Head of caudate nucleus (tissue), 42 donors: ENCODE measurements at regions not wholly inside any gene's neighbourhood (a gene's known extent, or its start where the extent isn't known, plus 50 kb on each side); places are given as distances from the start of the nearest gene placed in this dataset.

Experiments used
- DNase-seq, 42 donors: peaks; one replicate each; pipeline versions ENCODE4 v3.0.0 to v3.0.0-alpha.2; 2020 to 2021; ENCODE audit warnings: mixed read lengths in 7 of 42
- intact Hi-C: fragments of 100-400 bp; cut with DNase I; formaldehyde crosslinking; loops from one replicate; pipeline ENCODE4 v1.15.0; 2022

DNA sequence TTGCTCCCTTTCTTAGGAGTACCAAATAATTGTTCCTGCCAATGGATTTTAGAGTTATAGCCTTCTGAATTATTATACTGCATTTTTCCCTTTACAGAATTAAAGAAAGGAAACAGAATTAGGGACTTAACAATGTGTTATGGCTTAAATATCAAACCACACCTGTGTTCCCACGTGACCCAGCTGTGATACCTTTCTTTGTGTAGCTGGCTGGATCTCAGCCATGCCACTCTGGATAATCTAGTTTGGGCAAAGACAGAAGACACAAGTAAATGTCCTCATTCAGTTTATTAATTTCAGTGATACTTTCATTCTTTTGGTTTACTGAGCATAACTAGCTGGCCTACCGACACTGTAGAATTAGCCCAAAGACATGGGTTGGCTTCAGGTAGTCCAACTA, 417.2 kb upstream of the ADAMTS16 start:
- no peak for DNase-seq
- intact Hi-C loops = no loop called here

- DNase-seq = no peak
- intact Hi-C loops = no loop called here
These were observed 414.5 kb upstream of the ADAMTS16 start for GRCh38 chr5:4725594-4725993.

- intact Hi-C loops = no loop called here
- no peak for DNase-seq
These were observed 409.9 kb upstream of the ADAMTS16 start for GRCh38 chr5:4730279-4730678.

GRCh38 chr5:4734348-4734747, 405.8 kb upstream of the ADAMTS16 start:
- DNase-seq = no peak
- intact Hi-C loops = no loop called here

DNA sequence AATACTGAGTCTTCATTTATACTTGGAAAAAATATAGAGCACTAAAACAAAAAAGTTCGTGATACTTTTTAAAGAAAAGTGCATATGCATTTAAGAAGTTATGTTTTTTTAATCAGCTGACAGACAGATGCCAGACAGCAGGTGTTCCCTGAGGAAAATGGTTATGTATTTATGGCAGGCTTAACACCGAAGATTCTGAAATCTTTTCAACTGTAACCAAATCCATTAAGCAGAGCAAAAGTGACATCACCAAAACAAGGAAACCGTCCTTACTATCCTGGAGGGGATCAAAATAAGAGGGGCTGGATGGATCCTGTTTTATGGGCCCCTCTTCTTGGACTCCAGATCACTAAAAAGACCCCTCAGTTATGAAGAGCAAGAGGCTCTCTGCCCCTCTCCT, 404.9 kb upstream of the ADAMTS16 start:
- no peak for DNase-seq
- intact Hi-C loops = no loop called here

- intact Hi-C loops = no loop called here
- DNase-seq = no peak
These were observed 402.3 kb upstream of the ADAMTS16 start for GRCh38 chr5:4737868-4738267.

GRCh38 chr5:4738298-4738697, 401.8 kb upstream of the ADAMTS16 start:
- no peak for DNase-seq
- intact Hi-C loops = no loop called here

DNA sequence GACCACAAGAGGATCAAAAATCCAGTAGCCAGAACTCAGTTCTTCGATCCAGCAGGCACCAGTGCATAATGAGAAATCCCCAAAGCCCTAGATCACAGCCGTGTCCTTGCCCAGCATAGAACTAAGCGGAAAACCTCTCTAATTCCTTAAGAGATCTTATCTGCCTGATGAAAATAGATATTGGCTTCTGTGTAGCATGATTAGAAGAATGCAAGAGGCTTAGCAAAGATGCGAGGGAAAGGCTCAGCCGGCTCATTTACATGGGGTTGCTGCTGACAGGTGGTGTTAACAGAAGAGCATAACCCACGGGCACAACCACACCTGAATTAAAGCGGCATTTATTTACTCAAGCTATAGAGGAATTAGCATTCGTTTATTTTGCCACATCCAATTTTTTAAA, 400.0 kb upstream of the ADAMTS16 start:
- intact Hi-C loops = no loop called here
- no peak for DNase-seq

DNA sequence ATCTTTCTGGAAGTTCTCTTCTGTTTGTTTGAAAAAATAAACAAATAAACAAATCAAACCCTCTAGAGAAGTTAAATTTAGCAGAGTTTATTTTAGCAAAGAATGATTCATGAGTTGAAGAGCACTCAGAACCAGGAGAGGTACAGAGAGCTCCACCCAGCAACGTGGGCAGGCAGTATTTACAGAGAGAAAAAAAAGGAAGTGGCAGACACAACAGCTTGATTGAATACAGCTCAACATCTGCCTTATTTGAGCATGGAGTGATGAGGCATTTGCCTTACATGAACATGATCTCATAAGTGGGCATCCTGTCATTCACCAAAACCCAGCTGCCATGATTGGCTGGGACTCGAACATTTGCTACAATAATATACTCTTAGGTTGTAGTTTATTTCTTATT, 381.6 kb upstream of the ADAMTS16 start:
- DNase-seq = no peak

DNA sequence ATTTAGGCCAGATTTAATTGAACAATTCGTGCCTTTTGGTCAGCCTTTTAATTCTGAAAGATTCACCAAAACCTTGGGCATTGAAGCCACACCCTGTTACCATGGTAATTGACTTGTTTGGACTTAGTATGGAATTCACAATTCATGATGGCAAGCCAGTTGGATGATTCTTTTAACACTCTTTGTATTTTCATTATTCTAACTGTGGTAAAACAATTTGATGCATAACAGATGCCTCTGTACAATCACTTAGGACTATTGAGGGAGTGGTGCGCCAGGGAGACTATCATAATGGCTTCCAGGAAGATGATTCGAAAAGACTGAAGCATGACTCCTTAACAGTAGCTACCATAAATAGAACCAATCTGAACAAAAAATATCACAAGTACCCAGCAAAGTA, 381.1 kb upstream of the ADAMTS16 start:
- intact Hi-C loops = no loop called here
- DNase-seq = no peak

More for the DNA sequence above, 381.6 kb upstream of the ADAMTS16 start:
- intact Hi-C loops = no loop called here

DNA sequence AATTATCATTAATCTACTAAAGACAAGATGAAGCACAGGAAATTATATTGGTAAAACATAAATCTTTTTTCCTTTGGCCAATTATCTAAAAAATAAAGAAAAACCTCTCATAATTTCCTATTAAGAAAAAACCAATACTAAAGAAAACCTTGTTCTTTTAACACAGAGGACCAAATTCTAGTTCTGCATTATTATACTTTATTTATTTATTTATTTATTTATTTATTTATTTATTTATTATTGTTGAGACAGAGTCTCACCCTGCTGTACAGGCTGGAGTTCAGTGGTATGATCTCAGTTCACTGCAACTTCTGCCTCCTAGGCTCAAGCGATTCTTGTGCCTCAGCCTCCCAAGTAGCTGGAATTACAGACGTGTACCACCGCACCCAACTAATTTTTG, 377.8 kb upstream of the ADAMTS16 start:
- intact Hi-C loops = no loop called here
- DNase-seq = no peak

- intact Hi-C loops = no loop called here
- no peak for DNase-seq
These were observed 374.7 kb upstream of the ADAMTS16 start for GRCh38 chr5:4765411-4765810.

- intact Hi-C loops = no loop called here
- DNase-seq = no peak
These were observed 374.0 kb upstream of the ADAMTS16 start for GRCh38 chr5:4766101-4766500.

DNA sequence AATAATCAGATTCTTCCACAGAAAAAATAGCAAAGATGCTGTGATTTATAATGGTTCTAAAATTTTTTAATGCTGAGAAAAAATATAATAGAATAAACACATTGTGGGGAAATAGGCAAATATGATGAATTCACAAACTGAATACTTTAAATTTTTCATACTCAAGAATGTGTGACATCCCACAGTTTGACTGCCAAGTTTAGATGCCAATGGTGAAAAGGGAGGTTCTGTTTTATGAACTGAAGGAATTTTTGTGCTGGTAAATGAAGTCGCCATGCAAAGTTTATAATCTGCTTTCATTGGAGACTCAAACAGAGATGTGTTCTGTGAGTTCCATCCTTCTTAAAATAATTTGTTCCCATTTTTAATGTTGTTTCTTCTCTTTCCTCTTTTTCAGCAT, 367.5 kb upstream of the ADAMTS16 start:
- DNase-seq = no peak
- intact Hi-C loops = no loop called here

DNA sequence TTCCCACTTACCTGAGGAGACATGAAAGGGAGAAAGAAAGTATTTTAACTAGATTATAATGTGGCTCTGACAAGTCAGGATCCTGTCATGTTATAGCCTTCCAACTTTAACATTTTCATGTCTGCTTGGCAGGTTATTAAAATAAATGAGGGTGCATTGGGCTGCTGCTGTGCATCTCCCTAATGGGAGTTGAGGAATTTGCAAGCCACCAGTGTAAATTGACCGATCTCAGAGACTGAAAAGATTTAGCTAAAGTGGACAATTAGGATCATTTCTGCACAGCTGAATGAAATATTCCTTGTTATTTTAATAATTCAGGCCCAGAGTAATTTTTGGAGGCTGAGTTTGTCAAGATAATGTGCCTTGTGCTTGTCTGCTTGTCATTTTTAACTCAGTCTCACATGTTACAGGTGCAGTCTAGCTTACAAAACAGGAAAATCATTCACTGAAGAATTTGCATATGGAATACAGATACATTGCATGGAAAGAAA, 366.3 kb upstream of the ADAMTS16 start:
- intact Hi-C loops = no loop called here
- DNase-seq = no peak

GRCh38 chr5:4777435-4777834, 362.7 kb upstream of the ADAMTS16 start:
- intact Hi-C loops = no loop called here
- DNase-seq = no peak

- intact Hi-C loops = no loop called here
- no peak for DNase-seq
These were observed 359.5 kb upstream of the ADAMTS16 start for GRCh38 chr5:4780633-4781032.

DNA sequence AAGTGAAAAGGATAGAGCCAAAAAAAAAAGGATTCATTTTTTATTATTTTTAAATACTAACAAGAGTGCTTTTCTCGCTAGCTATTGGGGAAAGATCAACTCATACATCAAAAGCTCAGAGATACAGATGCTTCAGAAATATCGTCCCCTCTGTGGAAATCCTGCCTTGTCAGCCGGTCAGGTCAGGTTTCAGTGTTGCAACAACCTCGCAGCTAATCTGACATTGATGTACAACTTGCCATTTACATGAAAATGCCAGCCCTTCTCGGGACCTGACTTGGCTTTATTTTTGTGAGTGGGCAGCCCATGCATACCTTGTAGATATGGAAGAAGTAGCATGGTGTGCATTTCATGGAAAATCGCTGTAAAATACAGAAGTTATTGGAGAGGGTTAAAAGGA, 358.8 kb upstream of the ADAMTS16 start:
- no peak for DNase-seq
- intact Hi-C loops = no loop called here

DNA sequence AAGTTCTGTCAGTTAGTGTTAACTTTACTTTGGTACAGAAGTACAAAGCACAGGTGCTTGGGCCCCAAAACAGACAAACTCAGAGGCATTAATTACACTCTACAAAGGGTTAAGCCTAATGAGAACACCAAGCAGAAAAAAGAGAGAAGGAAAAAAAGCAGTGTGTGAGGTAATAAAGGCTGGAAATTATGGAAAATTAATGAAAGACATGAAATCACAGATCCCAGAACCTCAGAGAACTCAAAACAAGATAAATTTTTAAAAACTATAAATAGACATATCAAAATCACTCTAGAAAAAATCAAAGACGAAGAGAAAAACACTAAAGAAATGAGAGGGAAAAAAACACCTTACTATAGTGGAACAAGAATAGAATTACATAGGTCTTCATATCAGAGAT, 354.2 kb upstream of the ADAMTS16 start:
- intact Hi-C loops = no loop called here
- DNase-seq = no peak

GRCh38 chr5:4797445-4797844, 342.7 kb upstream of the ADAMTS16 start:
- no peak for DNase-seq
- intact Hi-C loops = no loop called here

DNA sequence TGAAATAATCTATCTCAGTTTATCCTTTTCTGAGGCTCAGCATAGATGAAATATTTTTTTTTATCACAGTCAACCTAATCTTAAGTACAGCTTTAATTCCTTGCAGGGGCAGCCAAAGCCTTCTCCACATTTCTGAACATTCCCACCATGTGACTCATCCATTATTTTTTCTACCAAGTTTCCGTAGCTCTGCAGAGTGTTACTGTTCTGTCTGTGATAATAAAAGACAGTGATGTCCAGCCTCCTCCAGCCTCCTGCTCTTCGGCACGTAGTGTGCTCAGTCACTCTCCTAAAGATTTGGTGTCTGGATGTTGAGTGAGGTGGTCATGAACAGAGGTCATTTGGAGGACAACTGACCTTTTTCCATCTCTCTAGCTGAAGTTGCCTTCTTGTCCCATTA, 338.1 kb upstream of the ADAMTS16 start:
- intact Hi-C loops = no loop called here
- DNase-seq = no peak

- DNase-seq = no peak
- intact Hi-C loops = no loop called here
These were observed 335.3 kb upstream of the ADAMTS16 start for GRCh38 chr5:4804691-4805360.
